LHCN-M2 (cell line): ENCODE measurements at regions not wholly inside any gene's neighbourhood (a gene's known extent, or its start where the extent isn't known, plus 50 kb on each side); places are given as distances from the start of the nearest gene placed in this dataset.
"Not testable (repeated sequence)": the region's sequence is repeated elsewhere in the genome, so short reads cannot be mapped to it uniquely, and the experiment has no call there.

Source experiments
- DNase-seq: peaks from one replicate; pipeline ENCODE4 v3.0.0-alpha.2; 2012; ENCODE audit warnings: low read depth

DNA sequence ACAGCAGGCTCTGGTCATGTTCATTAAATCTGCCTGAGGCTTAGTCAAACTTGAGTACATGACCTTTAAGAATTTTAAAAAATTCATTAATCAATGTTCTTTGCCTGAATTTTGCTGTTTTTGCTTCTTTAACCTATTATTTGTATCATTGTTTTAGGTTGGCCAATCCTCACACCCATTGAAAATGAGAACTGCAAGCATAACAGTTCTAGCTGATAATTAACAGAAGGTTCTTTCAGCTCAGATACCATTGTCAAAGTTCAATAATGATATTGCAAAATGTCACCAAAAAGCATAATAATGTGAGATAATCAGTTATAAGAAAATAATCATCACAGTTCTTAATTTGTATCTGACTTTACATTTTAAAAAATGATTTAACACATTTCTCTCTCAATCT, 583.1 kb downstream of the TFAP2A start:
- no peak for DNase-seq

DNA sequence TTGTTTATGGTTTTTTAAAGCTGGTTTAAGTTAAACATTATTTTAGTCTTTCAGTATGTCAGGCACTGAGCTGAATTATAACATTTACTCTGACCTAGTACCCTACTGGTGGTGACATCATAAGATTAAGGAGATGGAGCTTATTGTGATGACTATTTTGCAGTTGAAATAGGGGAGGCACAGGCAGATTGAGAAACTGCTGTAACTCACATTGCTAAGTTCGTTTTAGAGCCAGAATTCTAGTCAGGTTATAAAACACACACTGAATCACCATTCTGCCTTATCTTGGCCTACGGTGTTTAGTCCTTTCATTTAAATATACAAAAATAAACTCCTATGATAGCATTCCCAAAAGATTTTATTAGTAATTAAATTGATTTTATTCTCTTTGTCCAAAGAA, 584.1 kb downstream of the TFAP2A start:
- no peak for DNase-seq

DNA sequence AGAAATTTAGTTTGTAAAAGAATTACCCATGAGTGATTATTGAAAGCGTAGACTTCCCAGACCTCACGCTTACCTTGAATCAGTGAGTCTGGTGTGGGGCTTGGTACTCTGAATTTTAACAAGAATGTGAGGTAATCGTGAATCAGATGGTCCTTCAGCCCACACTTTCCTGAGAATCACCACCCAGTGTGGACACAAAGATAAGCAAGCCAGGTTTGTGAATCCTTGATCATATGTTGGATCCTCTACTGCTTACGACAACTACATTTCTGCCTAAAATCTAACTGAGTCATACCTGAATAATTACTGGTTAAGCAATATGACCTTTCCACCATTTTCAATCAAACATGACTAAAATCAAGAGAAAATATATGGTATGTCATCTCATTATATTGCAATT, 589.3 kb downstream of the TFAP2A start:
- DNase-seq = no peak

DNA sequence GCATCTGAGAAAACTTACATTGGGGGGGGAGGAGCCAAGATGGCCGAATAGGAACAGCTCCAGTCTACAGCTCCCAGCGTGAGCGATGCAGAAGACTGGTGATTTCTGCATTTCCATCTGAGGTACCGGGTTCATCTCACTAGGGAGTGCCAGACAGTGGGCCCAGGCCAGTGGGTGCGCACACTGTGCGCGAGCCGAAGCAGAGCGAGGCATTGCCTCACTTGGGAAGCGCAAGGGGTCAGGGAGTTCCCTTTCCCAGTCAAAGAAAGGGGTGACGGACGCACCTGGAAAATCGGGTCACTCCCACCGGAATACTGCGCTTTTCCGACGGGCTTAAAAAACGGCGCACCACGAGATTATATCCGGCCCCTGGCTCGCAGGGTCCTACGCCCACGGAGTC, 604.1 kb downstream of the TFAP2A start:
- DNase-seq = not testable (repeated sequence)

GRCh38 chr6:9810286-9810685, 604.6 kb downstream of the TFAP2A start:
- DNase-seq = no peak

DNA sequence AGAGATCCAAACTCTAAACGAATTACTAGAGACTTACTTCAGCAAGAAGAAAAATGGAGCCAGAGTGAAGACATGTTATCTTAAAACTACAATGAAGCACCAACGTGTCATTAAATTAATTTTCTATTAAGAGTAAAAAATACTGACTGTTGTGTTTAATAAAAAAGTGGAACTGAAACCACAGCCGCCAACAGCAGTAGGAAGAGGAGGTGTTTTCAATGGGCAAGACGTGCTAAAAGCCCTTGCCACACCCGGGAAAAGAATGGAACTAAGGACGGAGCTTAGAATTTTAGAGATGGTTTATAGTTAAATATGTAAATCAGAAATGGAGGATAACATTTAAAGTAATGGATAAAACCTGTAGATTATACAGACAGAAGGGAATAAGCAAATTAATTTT, 608.7 kb downstream of the TFAP2A start:
- no peak for DNase-seq

DNA sequence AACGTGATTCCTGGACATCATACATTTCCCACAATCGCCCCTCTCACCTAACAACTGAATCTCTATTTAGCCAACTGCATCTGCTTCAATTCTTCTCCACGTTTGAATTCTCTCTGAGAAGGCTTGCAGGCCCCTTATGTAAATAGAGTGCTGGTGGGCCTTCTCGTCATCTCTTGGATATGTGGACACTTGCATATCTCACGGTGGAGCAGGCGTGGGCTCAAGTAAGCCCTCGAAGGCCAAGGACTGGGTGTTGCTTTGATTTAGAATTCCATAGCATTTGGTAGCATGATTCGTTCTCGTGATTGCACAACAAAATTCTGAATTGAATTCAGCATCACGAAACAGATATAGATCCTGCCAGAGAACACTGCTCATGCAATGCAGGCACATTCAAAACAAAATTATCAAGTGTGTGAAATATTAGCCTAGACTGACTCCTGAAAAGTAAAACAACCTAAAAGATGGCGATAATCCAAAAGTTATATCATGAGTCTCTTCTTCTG, 613.6 kb downstream of the TFAP2A start:
- no peak for DNase-seq

DNA sequence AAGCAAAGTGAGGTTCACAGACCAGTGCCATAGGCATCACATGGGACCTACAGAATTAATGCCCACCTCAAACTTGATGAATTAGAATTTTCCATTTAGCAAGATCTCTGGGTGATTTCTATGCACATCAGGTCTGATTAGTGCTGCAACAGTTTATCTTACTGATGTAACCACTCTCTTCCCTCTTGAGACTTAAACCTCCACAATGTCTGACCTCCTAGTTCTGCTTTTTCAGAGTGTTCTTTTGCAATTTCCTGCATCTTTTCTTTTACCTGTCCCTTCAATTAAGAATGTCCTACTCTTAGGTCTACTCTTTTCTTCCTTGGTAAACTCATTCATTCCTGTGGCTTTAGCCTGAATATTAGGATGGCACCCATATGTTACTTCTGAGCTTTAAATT, 615.3 kb downstream of the TFAP2A start:
- no peak for DNase-seq

GRCh38 chr6:9796827-9797226, 618.0 kb downstream of the TFAP2A start:
- no peak for DNase-seq

DNA sequence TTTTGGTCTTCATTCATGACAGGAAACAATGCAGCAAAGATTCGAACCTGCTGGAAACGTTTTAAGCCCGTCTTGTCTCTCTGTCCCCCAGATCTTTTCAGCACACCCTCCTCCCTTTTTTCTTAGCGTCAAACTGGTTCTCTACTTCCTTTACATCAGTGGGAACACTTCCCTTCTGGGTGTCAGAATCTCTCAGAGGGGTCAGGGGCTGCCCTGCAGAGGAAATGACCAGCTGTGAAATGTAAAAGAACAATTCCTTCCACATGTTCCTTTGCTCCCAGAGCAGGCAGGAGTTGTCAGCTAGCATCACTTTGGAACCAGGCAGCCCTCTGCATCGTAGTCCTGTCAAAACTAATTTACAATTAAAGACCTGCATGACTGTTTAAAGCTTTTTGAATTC, 619.0 kb downstream of the TFAP2A start:
- DNase-seq = no peak

GRCh38 chr6:9789201-9789600, 625.7 kb downstream of the TFAP2A start:
- DNase-seq = peak; percentile 49

DNA sequence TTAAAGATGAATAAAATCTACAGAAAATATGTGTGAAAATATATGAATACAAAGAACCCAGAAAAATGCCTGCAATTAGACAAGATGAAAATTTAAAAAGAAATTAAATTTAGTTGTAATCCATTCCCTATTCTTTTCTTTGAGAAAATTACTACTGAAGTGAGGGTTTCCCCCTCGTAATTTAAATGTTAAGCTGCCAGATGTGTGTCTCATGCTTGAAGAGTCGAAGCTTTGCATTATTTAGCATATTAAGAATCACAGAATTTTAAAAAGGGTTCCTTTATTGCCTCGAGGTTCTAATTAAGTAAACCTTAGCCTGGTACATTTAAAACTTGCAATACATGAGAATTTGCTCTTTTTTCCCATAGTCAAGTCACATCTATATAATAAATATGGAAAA, 630.1 kb downstream of the TFAP2A start:
- DNase-seq = no peak

- no peak for DNase-seq
Measured at GRCh38 chr6:9783567-9783966, 631.3 kb downstream of the TFAP2A start.

DNA sequence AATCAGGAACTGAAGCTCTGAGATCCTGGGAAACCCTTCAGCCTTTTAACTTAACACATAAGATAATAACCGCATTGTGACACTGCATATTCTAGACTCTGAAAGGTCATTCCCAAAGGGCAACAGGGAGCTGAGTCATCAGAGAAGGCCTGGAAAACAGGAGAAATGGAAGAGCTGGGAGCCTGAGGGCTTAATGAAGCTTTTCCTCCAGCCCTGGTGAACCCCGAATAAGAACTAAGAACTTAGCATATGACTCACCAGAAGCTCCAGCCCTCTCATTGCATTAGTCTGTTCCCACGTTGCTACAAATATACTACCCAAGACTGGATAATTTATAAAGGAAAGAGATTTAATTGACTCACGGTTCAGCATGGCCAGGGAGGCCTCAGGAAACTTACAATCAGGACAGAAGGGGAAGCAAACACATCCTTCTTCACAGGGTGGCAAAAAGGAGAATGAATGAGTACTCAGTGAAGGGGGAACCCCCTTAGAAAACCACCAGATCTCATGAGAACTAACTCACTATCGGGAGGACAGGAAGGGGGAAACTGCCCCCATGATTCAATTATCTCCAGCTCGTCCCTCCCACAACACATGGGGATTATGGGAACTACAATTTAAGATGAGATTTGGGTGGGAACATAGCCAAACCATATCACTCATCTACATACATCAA, 648.5 kb downstream of the TFAP2A start:
- DNase-seq = peak; percentile 89

GRCh38 chr6:9761220-9761619, 653.7 kb downstream of the TFAP2A start:
- no peak for DNase-seq

GRCh38 chr6:9754515-9754914, 660.4 kb downstream of the TFAP2A start:
- DNase-seq = no peak

DNA sequence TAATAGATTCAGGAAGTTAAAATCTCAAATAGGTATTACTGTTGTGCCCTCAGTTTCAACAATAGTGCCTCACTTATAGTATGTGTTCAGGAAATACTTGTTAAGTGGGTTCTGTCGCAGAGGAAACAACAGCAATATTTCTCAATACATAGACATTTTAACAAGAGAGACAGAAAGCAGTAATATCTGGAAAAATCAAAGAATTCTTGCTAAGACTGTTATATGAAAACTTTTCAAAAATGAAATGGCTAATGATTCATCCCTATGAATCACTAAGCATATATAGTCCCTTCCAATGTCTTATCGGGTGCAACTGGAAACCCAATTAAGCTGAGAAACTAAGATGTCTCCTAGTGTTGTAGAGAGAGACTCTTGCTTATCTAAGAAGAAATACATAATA, 668.9 kb downstream of the TFAP2A start:
- peak; percentile 8 for DNase-seq

GRCh38 chr6:9745476-9745875, 669.4 kb downstream of the TFAP2A start:
- peak; percentile 16 for DNase-seq

- DNase-seq = no peak
Measured at GRCh38 chr6:9744119-9744518, 670.8 kb downstream of the TFAP2A start.

- DNase-seq = no peak
Measured at GRCh38 chr6:9732056-9732455, 682.8 kb downstream of the TFAP2A start.

- not testable (repeated sequence) for DNase-seq
Measured at GRCh38 chr6:9725776-9726175, 689.1 kb downstream of the TFAP2A start.

- DNase-seq = no peak
Measured at GRCh38 chr6:9717568-9717967, 697.3 kb downstream of the TFAP2A start.

DNA sequence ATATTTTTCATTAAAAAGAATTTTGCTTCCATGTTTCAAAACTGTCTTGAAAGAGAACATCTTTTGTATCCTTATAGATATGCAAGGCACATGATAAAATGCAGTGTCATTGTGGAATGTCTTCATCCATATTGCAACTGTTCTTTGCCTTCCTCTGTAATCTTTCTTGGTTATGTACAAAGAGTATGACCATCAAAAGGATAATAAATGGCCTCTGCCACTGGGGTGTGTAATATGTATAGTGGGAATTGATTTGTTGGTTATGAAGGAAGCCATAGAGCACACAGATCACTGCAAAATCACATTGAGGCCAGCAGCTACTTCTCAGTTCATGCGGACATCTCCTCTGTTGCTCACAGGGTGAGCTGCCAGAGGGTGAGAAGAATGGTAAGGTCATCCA, 703.5 kb downstream of the TFAP2A start:
- no peak for DNase-seq

- DNase-seq = no peak
Measured at GRCh38 chr6:9710574-9710973, 704.3 kb downstream of the TFAP2A start.
